AG09309 (cell line): ENCODE measurements at regions not wholly inside any gene's neighbourhood (a gene's known extent, or its start where the extent isn't known, plus 50 kb on each side); places are given as distances from the start of the nearest gene placed in this dataset.
A peak's percentile ranks its signal among the peaks of the same experiment; 100 is the strongest.
"Not testable (repeated sequence)": the region's sequence is repeated elsewhere in the genome, so short reads cannot be mapped to it uniquely, and the experiment has no call there.

Experiments used
- DNase-seq: peaks from one replicate; pipeline ENCODE4 v3.0.0-alpha.2; 2010; ENCODE audit warnings: low read depth
- H3K4me3 ChIP-seq: 2 replicates; pipeline ENCODE4 v1.5.1; 2011; ENCODE audit warnings: mild to moderate bottlenecking, low read depth, low read length, moderate library complexity; ENCODE audit not compliant: control insufficient read depth
- TF ChIP-seq, protein P1 (sequence below): IDR thresholded peaks from 2 replicates; pipeline ENCODE4 v1.5.1; 2011; ENCODE audit warnings: mild to moderate bottlenecking, low read depth, low read length, inconsistent platforms; ENCODE audit not compliant: insufficient read depth, control insufficient read depth; ENCODE audit errors: missing control alignments

DNA sequence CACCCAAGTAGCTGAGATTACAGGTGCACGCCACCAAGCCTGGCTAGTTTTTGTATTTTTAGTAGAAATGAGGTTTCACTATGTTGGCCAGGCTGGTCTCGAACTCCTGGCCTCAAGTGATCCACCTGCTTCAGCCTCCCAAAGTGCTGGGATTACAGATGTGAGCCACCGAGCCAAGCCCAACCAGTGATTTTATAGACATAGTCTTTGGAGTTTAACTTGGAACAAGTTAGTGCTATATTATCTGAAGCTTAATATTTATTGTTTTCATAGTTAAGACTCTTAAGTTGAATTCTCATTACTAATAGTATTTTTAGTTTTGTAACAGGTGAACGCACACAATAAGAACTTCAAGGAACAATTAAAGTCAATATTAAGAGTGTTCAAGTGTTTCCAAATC, 122.1 kb downstream of the SPAG6 start:
- not testable (repeated sequence) for H3K4me3 ChIP-seq

DNA sequence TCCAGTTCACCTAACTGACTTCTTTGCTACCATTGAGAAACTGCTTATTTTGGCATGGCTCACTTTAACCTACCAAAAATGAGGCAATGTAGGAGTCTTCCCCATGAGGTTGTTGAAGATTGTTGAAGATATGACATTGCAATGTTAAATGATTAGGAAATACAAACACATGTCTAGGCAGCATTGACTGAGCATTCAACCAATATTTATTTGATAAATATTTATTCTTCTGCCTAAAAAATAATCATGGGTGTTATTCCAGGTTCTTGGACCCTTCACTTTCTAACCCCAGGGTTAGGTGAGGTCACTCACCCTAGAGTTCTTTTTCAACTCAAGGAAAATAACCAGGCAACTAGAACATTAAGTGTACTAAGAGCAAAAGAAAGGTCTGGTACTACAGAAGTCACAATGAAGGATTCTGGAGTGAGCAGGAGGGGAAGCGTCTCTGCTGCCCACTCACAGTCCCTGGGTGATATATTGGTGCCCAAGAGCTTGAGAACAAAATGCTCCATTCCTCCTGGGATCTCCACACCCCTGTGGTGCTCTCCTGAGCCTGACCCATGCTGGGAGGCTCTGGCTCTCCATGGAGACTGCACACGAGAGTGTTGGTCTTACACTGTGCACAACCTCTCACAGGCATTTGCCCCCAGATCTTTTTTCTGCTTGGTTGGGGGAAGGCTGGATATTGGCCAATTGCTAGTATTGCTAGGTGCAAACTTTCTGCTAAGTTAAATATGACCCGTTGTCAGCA, 123.4 kb downstream of the SPAG6 start:
- TF ChIP-seq, protein P1, sequence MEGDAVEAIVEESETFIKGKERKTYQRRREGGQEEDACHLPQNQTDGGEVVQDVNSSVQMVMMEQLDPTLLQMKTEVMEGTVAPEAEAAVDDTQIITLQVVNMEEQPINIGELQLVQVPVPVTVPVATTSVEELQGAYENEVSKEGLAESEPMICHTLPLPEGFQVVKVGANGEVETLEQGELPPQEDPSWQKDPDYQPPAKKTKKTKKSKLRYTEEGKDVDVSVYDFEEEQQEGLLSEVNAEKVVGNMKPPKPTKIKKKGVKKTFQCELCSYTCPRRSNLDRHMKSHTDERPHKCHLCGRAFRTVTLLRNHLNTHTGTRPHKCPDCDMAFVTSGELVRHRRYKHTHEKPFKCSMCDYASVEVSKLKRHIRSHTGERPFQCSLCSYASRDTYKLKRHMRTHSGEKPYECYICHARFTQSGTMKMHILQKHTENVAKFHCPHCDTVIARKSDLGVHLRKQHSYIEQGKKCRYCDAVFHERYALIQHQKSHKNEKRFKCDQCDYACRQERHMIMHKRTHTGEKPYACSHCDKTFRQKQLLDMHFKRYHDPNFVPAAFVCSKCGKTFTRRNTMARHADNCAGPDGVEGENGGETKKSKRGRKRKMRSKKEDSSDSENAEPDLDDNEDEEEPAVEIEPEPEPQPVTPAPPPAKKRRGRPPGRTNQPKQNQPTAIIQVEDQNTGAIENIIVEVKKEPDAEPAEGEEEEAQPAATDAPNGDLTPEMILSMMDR, result no peak
- no peak for DNase-seq

More for the DNA sequence above, 122.1 kb downstream of the SPAG6 start:
- DNase-seq, result not testable (repeated sequence)

DNA sequence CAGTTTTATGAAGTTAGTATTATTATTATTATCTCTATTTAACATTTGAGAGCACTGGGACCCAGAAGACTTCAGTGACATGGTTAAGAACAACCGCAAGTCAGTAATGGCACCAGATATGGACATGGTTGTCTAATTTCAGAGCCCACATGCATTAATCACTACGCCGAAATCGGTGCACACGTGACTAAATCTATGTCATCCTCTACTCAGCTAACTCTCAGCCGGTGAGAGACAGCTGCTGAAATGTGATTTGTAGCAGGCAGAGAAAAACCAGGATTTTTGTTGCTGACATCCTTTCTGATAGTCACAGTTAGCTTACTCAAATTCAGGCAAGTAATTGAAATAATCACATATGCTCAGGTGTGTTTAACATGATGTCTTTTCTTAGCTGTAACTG, 127.7 kb downstream of the SPAG6 start:
- no peak for DNase-seq
- no peak overlapping the region for H3K4me3 ChIP-seq
- TF ChIP-seq, protein P1, result no peak

More for the DNA sequence above, 123.4 kb downstream of the SPAG6 start:
- H3K4me3 ChIP-seq, result no peak overlapping the region

DNA sequence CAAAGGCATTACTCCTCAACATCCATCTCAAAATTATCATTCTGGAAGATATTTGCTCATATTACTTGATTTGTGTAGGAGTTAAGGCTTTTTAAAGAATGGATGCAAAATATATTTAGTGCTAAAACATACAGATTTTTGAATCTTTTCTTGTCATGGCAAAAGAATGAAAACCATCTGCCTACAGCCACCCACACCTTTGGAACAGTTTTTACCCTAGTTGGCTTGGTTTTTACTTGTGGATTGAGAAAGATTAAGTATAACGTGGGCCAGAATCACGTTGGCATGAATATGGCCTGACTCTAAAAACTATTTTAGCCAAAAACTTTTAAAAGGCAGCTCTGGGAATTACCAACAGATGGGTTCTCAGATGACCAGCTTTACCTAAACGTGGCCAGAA, 128.2 kb downstream of the SPAG6 start:
- no peak for DNase-seq
- no peak overlapping the region for H3K4me3 ChIP-seq
- TF ChIP-seq, protein P1, result no peak

- DNase-seq, result no peak
- H3K4me3 ChIP-seq, result peak overlapping the region; percentile 33
- TF ChIP-seq, protein P1, result no peak
Measured at GRCh38 chr10:22475651-22476600, 130.6 kb downstream of the SPAG6 start.

- TF ChIP-seq, protein P1, result no peak
- DNase-seq, result no peak
- H3K4me3 ChIP-seq, result no peak overlapping the region
Measured at GRCh38 chr10:22476601-22477321, 131.5 kb downstream of the SPAG6 start.
